Nephron (organoid): ENCODE measurements at regions not wholly inside any gene's neighbourhood (a gene's known extent, or its start where the extent isn't known, plus 50 kb on each side); places are given as distances from the start of the nearest gene placed in this dataset.

Experiments used
- H3K27ac Mint-ChIP-seq, 3 experiments: 2 replicates each; pipeline ENCODE4 v1.8.0; 2020; ENCODE audit warnings: mixed read lengths in 3 of 3, mild to moderate bottlenecking in 2 of 3, moderate library complexity in 1 of 3
- H3K27me3 Mint-ChIP-seq: 2 replicates; pipeline ENCODE4 v1.8.0; 2021; ENCODE audit warnings: low read depth, mild to moderate bottlenecking, moderate library complexity, mixed read lengths
- H3K36me3 Mint-ChIP-seq: 2 replicates; pipeline ENCODE4 v1.8.0; 2020; ENCODE audit warnings: low read depth, mixed read lengths
- H3K4me1 Mint-ChIP-seq: 2 replicates; pipeline ENCODE4 v1.8.0; 2020; ENCODE audit warnings: mixed read lengths
- H3K4me3 Mint-ChIP-seq, 3 experiments: 2 replicates each; pipeline ENCODE4 v1.8.0; 2020; ENCODE audit warnings: mild to moderate bottlenecking in 3 of 3, mixed read lengths in 3 of 3, moderate library complexity in 2 of 3
- H3K9me3 Mint-ChIP-seq: 2 replicates; pipeline ENCODE4 v1.8.0; 2020; ENCODE audit warnings: mixed read lengths
- TF ChIP-seq, protein P1 (sequence below), 3 experiments: fragments of 200-600 bp; sonication (generic); IDR thresholded peaks; one replicate each; pipeline ENCODE4 v1.5.0; 2021; ENCODE audit warnings: antibody characterized with exemption in 3 of 3; ENCODE audit not compliant: unreplicated experiment in 3 of 3

DNA sequence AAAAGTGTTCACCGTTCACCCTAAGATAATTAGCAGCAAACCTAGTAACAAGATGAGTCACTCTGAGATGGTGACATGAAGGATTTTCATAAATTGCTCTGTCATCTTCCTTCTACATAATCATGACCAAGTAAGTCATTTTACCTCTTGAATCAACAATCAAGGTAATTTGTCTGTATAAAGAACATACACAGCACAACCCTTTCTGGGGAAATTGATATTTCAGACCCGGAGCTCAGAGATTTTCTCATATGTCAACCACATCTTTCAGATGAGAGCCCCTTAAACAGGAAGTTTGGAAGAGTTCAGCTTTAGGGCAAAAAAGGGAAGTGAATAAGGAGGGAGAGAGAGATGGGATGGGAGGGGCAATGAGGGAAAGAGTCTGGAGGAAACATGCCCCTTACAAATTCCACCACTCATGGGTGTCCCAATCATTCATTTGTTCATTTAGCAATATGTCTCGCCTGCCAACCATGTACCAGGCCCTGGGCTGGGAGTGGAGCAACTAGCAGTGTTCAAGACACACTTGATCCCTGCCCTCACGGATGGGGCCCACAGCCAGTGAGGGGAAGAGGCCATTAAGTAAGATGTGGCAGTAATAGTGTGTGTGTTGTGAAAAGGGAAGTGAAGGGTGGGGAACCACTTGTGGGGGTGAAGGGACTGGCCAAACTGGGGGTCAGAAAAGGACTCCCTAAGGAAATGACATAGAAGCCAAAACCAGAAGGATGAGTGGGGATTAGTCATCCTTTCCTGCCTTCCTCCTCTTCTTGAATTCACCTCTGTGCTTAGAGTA, 190.9 kb downstream of the MAFB start:
- H3K27ac Mint-ChIP-seq = no peak overlapping the region
- peaks cover 12% of the 10 kb centered on the region for H3K27me3 Mint-ChIP-seq
- no peaks in the 10 kb centered on the region for H3K36me3 Mint-ChIP-seq
- TF ChIP-seq, protein P1, sequence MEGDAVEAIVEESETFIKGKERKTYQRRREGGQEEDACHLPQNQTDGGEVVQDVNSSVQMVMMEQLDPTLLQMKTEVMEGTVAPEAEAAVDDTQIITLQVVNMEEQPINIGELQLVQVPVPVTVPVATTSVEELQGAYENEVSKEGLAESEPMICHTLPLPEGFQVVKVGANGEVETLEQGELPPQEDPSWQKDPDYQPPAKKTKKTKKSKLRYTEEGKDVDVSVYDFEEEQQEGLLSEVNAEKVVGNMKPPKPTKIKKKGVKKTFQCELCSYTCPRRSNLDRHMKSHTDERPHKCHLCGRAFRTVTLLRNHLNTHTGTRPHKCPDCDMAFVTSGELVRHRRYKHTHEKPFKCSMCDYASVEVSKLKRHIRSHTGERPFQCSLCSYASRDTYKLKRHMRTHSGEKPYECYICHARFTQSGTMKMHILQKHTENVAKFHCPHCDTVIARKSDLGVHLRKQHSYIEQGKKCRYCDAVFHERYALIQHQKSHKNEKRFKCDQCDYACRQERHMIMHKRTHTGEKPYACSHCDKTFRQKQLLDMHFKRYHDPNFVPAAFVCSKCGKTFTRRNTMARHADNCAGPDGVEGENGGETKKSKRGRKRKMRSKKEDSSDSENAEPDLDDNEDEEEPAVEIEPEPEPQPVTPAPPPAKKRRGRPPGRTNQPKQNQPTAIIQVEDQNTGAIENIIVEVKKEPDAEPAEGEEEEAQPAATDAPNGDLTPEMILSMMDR (IDR thresholded peaks at IDR 0.05; ENCODE audit: unreplicated experiment in 3 of 3) = no peak
- no peaks in the 10 kb centered on the region for H3K4me1 Mint-ChIP-seq
- no peak overlapping the region for H3K4me3 Mint-ChIP-seq
- H3K9me3 Mint-ChIP-seq = no peaks in the 10 kb centered on the region

DNA sequence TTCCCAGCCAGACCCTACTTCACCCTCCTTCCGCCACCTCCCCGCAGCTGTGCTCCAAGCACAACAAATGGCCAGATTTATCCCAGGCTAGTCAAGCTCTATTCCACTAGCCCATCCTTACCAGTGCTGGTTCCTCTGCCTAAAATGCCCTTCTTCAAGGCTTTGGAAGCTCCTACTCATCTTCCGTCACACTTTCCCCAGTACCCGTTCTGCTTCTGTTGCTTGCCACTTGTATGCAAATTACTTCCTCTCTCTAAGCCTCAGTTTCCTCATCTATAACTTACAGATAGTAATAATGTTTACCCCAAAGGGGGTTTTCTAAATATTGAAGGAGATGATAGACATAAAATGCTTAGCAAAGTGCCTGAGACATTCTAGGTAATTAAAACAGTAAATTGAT, 193.1 kb downstream of the MAFB start:
- no peak overlapping the region for H3K4me3 Mint-ChIP-seq
- no peaks in the 10 kb centered on the region for H3K9me3 Mint-ChIP-seq
- TF ChIP-seq, protein P1 (IDR thresholded peaks at IDR 0.05; ENCODE audit: unreplicated experiment in 3 of 3) = no peak
- no peaks in the 10 kb centered on the region for H3K36me3 Mint-ChIP-seq
- H3K27ac Mint-ChIP-seq = no peak overlapping the region
- H3K4me1 Mint-ChIP-seq = no peaks in the 10 kb centered on the region
- peaks cover 18% of the 10 kb centered on the region for H3K27me3 Mint-ChIP-seq

- no peak overlapping the region for H3K4me3 Mint-ChIP-seq
- no peaks in the 10 kb centered on the region for H3K4me1 Mint-ChIP-seq
- TF ChIP-seq, protein P1 (IDR thresholded peaks at IDR 0.05; ENCODE audit: unreplicated experiment in 3 of 3) = no peak
- H3K36me3 Mint-ChIP-seq = no peaks in the 10 kb centered on the region
- H3K27ac Mint-ChIP-seq = no peak overlapping the region
- H3K9me3 Mint-ChIP-seq = no peaks in the 10 kb centered on the region
- H3K27me3 Mint-ChIP-seq = peaks cover 18% of the 10 kb centered on the region
Observed at GRCh38 chr20:40494248-40494647, 194.8 kb downstream of the MAFB start.

GRCh38 chr20:40493549-40493948, 195.5 kb downstream of the MAFB start:
- no peak overlapping the region for H3K4me3 Mint-ChIP-seq
- H3K27ac Mint-ChIP-seq = no peak overlapping the region
- no peaks in the 10 kb centered on the region for H3K9me3 Mint-ChIP-seq
- H3K36me3 Mint-ChIP-seq = no peaks in the 10 kb centered on the region
- H3K4me1 Mint-ChIP-seq = no peaks in the 10 kb centered on the region
- peaks cover 18% of the 10 kb centered on the region for H3K27me3 Mint-ChIP-seq
- TF ChIP-seq, protein P1 (IDR thresholded peaks at IDR 0.05; ENCODE audit: unreplicated experiment in 3 of 3) = no peak

- peaks cover 18% of the 10 kb centered on the region for H3K27me3 Mint-ChIP-seq
- TF ChIP-seq, protein P1 (IDR thresholded peaks at IDR 0.05; ENCODE audit: unreplicated experiment in 3 of 3) = no peak
- no peaks in the 10 kb centered on the region for H3K9me3 Mint-ChIP-seq
- H3K27ac Mint-ChIP-seq = no peak overlapping the region
- H3K4me3 Mint-ChIP-seq = no peak overlapping the region
- no peaks in the 10 kb centered on the region for H3K4me1 Mint-ChIP-seq
- H3K36me3 Mint-ChIP-seq = no peaks in the 10 kb centered on the region
Observed at GRCh38 chr20:40493071-40493470, 196.0 kb downstream of the MAFB start.

DNA sequence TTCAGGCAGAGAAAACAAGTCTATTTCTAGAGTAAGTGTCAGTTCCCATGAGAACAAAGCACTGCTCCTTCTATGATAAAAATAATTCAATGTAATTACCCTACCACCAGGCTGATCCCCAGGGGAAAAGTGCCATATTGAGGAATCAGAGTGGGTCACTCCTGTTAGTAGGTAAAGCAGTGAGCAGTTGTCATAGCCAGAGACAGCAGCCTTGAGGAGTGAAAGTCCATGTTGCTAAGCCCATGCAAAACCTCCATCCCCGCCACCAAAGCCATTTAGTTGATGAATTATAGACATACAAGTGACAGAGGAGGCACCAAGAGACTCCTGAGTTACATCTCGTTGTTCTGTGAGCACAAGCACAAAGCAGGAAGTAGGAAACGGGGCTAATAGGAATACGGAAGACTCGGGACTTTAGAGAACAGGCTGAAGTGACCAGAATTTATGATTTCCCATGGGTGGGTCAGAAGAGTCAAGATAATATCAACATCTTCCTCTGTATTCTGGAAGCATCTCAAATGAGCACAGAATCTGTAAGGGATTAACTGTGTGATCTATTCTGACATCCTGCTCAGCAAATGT, 197.9 kb downstream of the MAFB start:
- Mint-ChIP-seq H3K27ac (no peak overlapping the region), H3K4me1 (no peaks in the 10 kb centered on the region), H3K27me3 (peaks cover 15% of the 10 kb centered on the region), H3K4me3 (no peak overlapping the region), H3K9me3 (no peaks in the 10 kb centered on the region), H3K36me3 (no peaks in the 10 kb centered on the region)
- TF ChIP-seq, protein P1 (IDR thresholded peaks at IDR 0.05; ENCODE audit: unreplicated experiment in 3 of 3) = no peak
